Fibroblast of lung (primary cell): ENCODE measurements at regions not wholly inside any gene's neighbourhood (a gene's known extent, or its start where the extent isn't known, plus 50 kb on each side); places are given as distances from the start of the nearest gene placed in this dataset.

Experiments used
- EZH2 ChIP-seq: IDR thresholded peaks from 2 replicates; pipeline ENCODE4 v1.5.1; 2012; ENCODE audit warnings: low read length, control low read depth, mild to moderate bottlenecking; ENCODE audit errors: missing control alignments
- TF ChIP-seq, protein P1 (sequence below), 2 donors: IDR thresholded peaks in 1 of 2; conservative IDR thresholded peaks in 1 of 2; 1 replicate in 1 of 2; 2 replicates in 1 of 2; pipeline ENCODE4 v1.5.1; 2011 to 2012; ENCODE audit warnings: low read length in 2 of 2, control low read depth in 1 of 2, inconsistent platforms in 1 of 2, low read depth in 1 of 2, mild to moderate bottlenecking in 1 of 2

DNA sequence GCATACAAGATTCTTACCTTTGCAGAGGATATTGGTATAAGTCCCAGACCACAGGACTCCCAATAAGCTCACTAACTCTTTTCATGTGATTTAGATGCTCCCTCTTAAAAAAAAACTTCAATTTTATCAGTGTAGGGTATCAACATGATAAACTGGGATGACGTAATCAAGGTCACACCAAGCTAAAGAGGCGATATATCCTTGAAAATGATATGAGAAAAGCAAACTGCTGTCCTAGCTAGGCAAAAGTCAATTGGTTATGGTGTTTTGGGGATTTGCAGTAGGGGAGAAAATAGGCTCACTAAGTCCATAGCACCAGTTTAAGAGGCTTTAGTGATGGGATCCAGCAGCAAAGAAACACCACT lies 354.4 kb downstream of the DIRAS2 start:
- TF ChIP-seq, protein P1, sequence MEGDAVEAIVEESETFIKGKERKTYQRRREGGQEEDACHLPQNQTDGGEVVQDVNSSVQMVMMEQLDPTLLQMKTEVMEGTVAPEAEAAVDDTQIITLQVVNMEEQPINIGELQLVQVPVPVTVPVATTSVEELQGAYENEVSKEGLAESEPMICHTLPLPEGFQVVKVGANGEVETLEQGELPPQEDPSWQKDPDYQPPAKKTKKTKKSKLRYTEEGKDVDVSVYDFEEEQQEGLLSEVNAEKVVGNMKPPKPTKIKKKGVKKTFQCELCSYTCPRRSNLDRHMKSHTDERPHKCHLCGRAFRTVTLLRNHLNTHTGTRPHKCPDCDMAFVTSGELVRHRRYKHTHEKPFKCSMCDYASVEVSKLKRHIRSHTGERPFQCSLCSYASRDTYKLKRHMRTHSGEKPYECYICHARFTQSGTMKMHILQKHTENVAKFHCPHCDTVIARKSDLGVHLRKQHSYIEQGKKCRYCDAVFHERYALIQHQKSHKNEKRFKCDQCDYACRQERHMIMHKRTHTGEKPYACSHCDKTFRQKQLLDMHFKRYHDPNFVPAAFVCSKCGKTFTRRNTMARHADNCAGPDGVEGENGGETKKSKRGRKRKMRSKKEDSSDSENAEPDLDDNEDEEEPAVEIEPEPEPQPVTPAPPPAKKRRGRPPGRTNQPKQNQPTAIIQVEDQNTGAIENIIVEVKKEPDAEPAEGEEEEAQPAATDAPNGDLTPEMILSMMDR (conservative IDR thresholded peaks at IDR 0.05 in 1 of 2, IDR thresholded peaks at IDR 0.05 in 1 of 2; ENCODE audit: low read depth in 1 of 2, low read length in 2 of 2): no peak
- no peak for TF ChIP-seq EZH2
